DMS79 (cell line): ENCODE measurements at regions not wholly inside any gene's neighbourhood (a gene's known extent, or its start where the extent isn't known, plus 50 kb on each side); places are given as distances from the start of the nearest gene placed in this dataset.
"Not testable (repeated sequence)": the region's sequence is repeated elsewhere in the genome, so short reads cannot be mapped to it uniquely, and the experiment has no call there.

Experiments used
- DNase-seq: peaks from one replicate; lab custom pipeline; 2025; lab: John Stamatoyannopoulos, UW

GRCh38 chr4:126593626-126594025 is 1039.1 kb upstream of the INTU start:
- no peak for DNase-seq

- DNase-seq = no peak
Observed at GRCh38 chr4:126595643-126596042, 1037.1 kb upstream of the INTU start.

- no peak for DNase-seq
Observed at GRCh38 chr4:126599746-126600145, 1033.0 kb upstream of the INTU start.

GRCh38 chr4:126603210-126603609 is 1029.5 kb upstream of the INTU start:
- DNase-seq = no peak

- no peak for DNase-seq
Observed at GRCh38 chr4:126603825-126604224, 1028.9 kb upstream of the INTU start.

- no peak for DNase-seq
Observed at GRCh38 chr4:126604268-126604867, 1028.4 kb upstream of the INTU start.

- DNase-seq = no peak
Observed at GRCh38 chr4:126610933-126611332, 1021.8 kb upstream of the INTU start.

GRCh38 chr4:126611900-126612299 is 1020.9 kb upstream of the INTU start:
- no peak for DNase-seq

GRCh38 chr4:126614356-126614855 is 1018.4 kb upstream of the INTU start:
- no peak for DNase-seq

GRCh38 chr4:126616795-126617194 is 1016.0 kb upstream of the INTU start:
- no peak for DNase-seq

GRCh38 chr4:126627255-126627654 is 1005.5 kb upstream of the INTU start:
- DNase-seq = no peak

- DNase-seq = no peak
Observed at GRCh38 chr4:126628933-126629332, 1003.8 kb upstream of the INTU start.

- DNase-seq = no peak
Observed at GRCh38 chr4:126630230-126630629, 1002.5 kb upstream of the INTU start.

- no peak for DNase-seq
Observed at GRCh38 chr4:126633306-126633705, 999.5 kb upstream of the INTU start.

GRCh38 chr4:126637706-126638105 is 995.1 kb upstream of the INTU start:
- no peak for DNase-seq

GRCh38 chr4:126647320-126647719 is 985.4 kb upstream of the INTU start:
- DNase-seq = no peak

GRCh38 chr4:126647756-126648397 is 984.9 kb upstream of the INTU start:
- no peak for DNase-seq

- DNase-seq = no peak
Observed at GRCh38 chr4:126658411-126658810, 974.3 kb upstream of the INTU start.

GRCh38 chr4:126661194-126661593 is 971.6 kb upstream of the INTU start:
- no peak for DNase-seq

GRCh38 chr4:126664839-126665238 is 967.9 kb upstream of the INTU start:
- no peak for DNase-seq

GRCh38 chr4:126670038-126670437 is 962.7 kb upstream of the INTU start:
- not testable (repeated sequence) for DNase-seq

- DNase-seq = peak; percentile 45
Observed at GRCh38 chr4:126678618-126679017, 954.1 kb upstream of the INTU start.

- DNase-seq = no peak
Observed at GRCh38 chr4:126679303-126679702, 953.5 kb upstream of the INTU start.

GRCh38 chr4:126682250-126682649 is 950.5 kb upstream of the INTU start:
- DNase-seq = no peak
